HEK293 (cell line): ENCODE measurements at regions not wholly inside any gene's neighbourhood (a gene's known extent, or its start where the extent isn't known, plus 50 kb on each side); places are given as distances from the start of the nearest gene placed in this dataset.

Experiments used
- CTCF ChIA-PET: fragments of 350-600 bp; formaldehyde crosslinking; extraction: SDS; loops from one replicate; lab custom pipeline; 2021; ENCODE audit warnings: antibody characterized with exemption; lab: Yijun Ruan, JAX
- POLR2A ChIA-PET: fragments of 300-600 bp; formaldehyde crosslinking; extraction: SDS; loops from one replicate; lab custom pipeline; 2020; ENCODE audit warnings: antibody characterized with exemption, inconsistent platforms; lab: Yijun Ruan, JAX
- H3K27ac ChIP-seq: fragments of 200-500 bp; sonication (Bioruptor generic); 2 replicates; pipeline ENCODE4 v1.5.1; 2014; ENCODE audit warnings: low read depth, low read length, control low read depth, inconsistent platforms; ENCODE audit errors: extremely low read depth
- H3K36me3 ChIP-seq, 2 experiments: fragments of 200-500 bp in 1 of 2; sonication (Bioruptor generic) in 1 of 2; 1 replicate in 1 of 2; 2 replicates in 1 of 2; pipeline ENCODE4 v1.5.1; 2014 to 2017; ENCODE audit warnings: inconsistent platforms in 2 of 2, low read length in 2 of 2; ENCODE audit not compliant: control insufficient read depth in 2 of 2, insufficient read depth in 1 of 2
- H3K4me1 ChIP-seq: fragments of 200-500 bp; sonication (Bioruptor generic); 2 replicates; pipeline ENCODE4 v1.5.1; 2014; ENCODE audit warnings: mild to moderate bottlenecking, low read length, inconsistent platforms; ENCODE audit not compliant: control insufficient read depth, insufficient read depth
- H3K4me3 ChIP-seq: 2 replicates; pipeline ENCODE4 v1.5.1; 2011; ENCODE audit warnings: low read depth, mild to moderate bottlenecking, control low read depth, low read length, moderate library complexity
- H3K9me3 ChIP-seq: fragments of 200-500 bp; sonication (Bioruptor generic); 2 replicates; pipeline ENCODE4 v1.5.1; 2014; ENCODE audit warnings: low read depth, low read length, inconsistent platforms; ENCODE audit not compliant: control insufficient read depth, insufficient read depth
- KLF7 ChIP-seq: fragments of 450-650 bp; formaldehyde crosslinking; IDR thresholded peaks from 2 replicates; pipeline ENCODE4 v1.5.1; 2016; ENCODE audit warnings: missing biosample characterization, missing genetic modification characterization, borderline replicate concordance
- OSR2 ChIP-seq: fragments of 450-650 bp; formaldehyde crosslinking; IDR thresholded peaks from 2 replicates; pipeline ENCODE4 v1.5.1; 2016; ENCODE audit warnings: missing biosample characterization, missing genetic modification characterization
- SCRT2 ChIP-seq: fragments of 450-650 bp; formaldehyde crosslinking; IDR thresholded peaks from 2 replicates; pipeline ENCODE4 v1.5.1; 2016; ENCODE audit warnings: missing biosample characterization, missing genetic modification characterization
- SP3 ChIP-seq: fragments of 450-650 bp; formaldehyde crosslinking; IDR thresholded peaks from 2 replicates; pipeline ENCODE4 v1.5.1; 2016; ENCODE audit warnings: missing biosample characterization, missing genetic modification characterization
- YY2 ChIP-seq: fragments of 450-650 bp; formaldehyde crosslinking; IDR thresholded peaks from 2 replicates; pipeline ENCODE4 v1.5.1; 2016; ENCODE audit warnings: missing biosample characterization, missing genetic modification characterization
- ZBTB1 ChIP-seq: fragments of 450-650 bp; formaldehyde crosslinking; IDR thresholded peaks from 2 replicates; pipeline ENCODE4 v1.5.1; 2016; ENCODE audit warnings: missing biosample characterization, missing genetic modification characterization
- ZNF132 ChIP-seq: fragments of 450-650 bp; formaldehyde crosslinking; IDR thresholded peaks from 2 replicates; pipeline ENCODE4 v1.5.1; 2017; ENCODE audit warnings: missing biosample characterization, missing genetic modification characterization, borderline replicate concordance
- ZNF266 ChIP-seq: fragments of 450-650 bp; formaldehyde crosslinking; IDR thresholded peaks from 2 replicates; pipeline ENCODE4 v1.5.1; 2016; ENCODE audit warnings: missing biosample characterization, missing genetic modification characterization, low read depth
- ZNF311 ChIP-seq: fragments of 450-650 bp; formaldehyde crosslinking; IDR thresholded peaks from 2 replicates; pipeline ENCODE4 v1.5.1; 2017; ENCODE audit warnings: missing biosample characterization, missing genetic modification characterization, borderline replicate concordance
- ZNF404 ChIP-seq: fragments of 450-650 bp; formaldehyde crosslinking; IDR thresholded peaks from 2 replicates; pipeline ENCODE4 v1.5.1; 2017; ENCODE audit warnings: missing biosample characterization, missing genetic modification characterization
- ZNF488 ChIP-seq: fragments of 450-650 bp; formaldehyde crosslinking; IDR thresholded peaks from 2 replicates; pipeline ENCODE4 v1.5.1; 2016; ENCODE audit warnings: missing biosample characterization, missing genetic modification characterization
- ZNF513 ChIP-seq: fragments of 450-650 bp; IDR thresholded peaks from 2 replicates; pipeline ENCODE4 v1.5.1; 2018; ENCODE audit warnings: missing biosample characterization, missing genetic modification characterization
- ZNF580 ChIP-seq: fragments of 450-650 bp; formaldehyde crosslinking; IDR thresholded peaks from 2 replicates; pipeline ENCODE4 v1.5.1; 2016; ENCODE audit warnings: missing biosample characterization, missing genetic modification characterization
- ZNF626 ChIP-seq: fragments of 450-650 bp; sonication (Bioruptor Pico); formaldehyde crosslinking; IDR thresholded peaks from 2 replicates; pipeline ENCODE4 v1.5.1; 2018; ENCODE audit warnings: missing biosample characterization, missing genetic modification characterization, inconsistent platforms
- ZNF654 ChIP-seq: fragments of 450-650 bp; formaldehyde crosslinking; IDR thresholded peaks from 2 replicates; pipeline ENCODE4 v1.5.1; 2016; ENCODE audit warnings: low read depth, missing biosample characterization, missing genetic modification characterization
- ZNF704 ChIP-seq: fragments of 450-650 bp; formaldehyde crosslinking; IDR thresholded peaks from 2 replicates; pipeline ENCODE4 v1.5.1; 2016; ENCODE audit warnings: missing biosample characterization, missing genetic modification characterization
- ZNF768 ChIP-seq: fragments of 450-650 bp; formaldehyde crosslinking; IDR thresholded peaks from 2 replicates; pipeline ENCODE4 v1.5.1; 2018; ENCODE audit warnings: missing biosample characterization, mild to moderate bottlenecking, missing genetic modification characterization
- ZNF792 ChIP-seq: fragments of 450-650 bp; formaldehyde crosslinking; IDR thresholded peaks from 2 replicates; pipeline ENCODE4 v1.5.1; 2016; ENCODE audit warnings: missing biosample characterization, missing genetic modification characterization
- ZXDB ChIP-seq: fragments of 450-650 bp; formaldehyde crosslinking; IDR thresholded peaks from 2 replicates; pipeline ENCODE4 v1.5.1; 2016; ENCODE audit warnings: missing biosample characterization, missing genetic modification characterization

- TF ChIP-seq ZNF580 (tag by site-specific recombination), result no peak
- TF ChIP-seq ZNF266 (tag by site-specific recombination), result no peak
- TF ChIP-seq OSR2, result no peak
These were observed 455.2 kb upstream of the ZFHX3 start (continued) for GRCh38 chr16:73503093-73503492.

- ChIA-PET POLR2A (no interaction called here), CTCF (no interaction called here)
- Histone ChIP-seq H3K9me3 (no peaks in the 10 kb centered on the region), H3K27ac (no peak overlapping the region), H3K36me3 (no peaks in the 10 kb centered on the region)
- TF ChIP-seq ZNF488 (tag by site-specific recombination) (no peak), ZNF311 (no peak), ZBTB1 (no peak), KLF7 (no peak), ZNF792 (tag by site-specific recombination) (no peak), ZNF654 (no peak), ZNF626 (tag by site-specific recombination) (no peak), ZNF768 (no peak), ZNF513 (tag by site-specific recombination) (no peak), ZNF132 (tag by site-specific recombination) (no peak)
- TF ChIP-seq, all 188 proteins: peak for 0
- no peak overlapping the region for H3K4me3 ChIP-seq
- no peaks in the 10 kb centered on the region for H3K4me1 ChIP-seq
These were observed 451.3 kb upstream of the ZFHX3 start for GRCh38 chr16:73499276-73499675.

GRCh38 chr16:73485880-73486279, 438.0 kb upstream of the ZFHX3 start:
- Histone ChIP-seq H3K9me3 (no peaks in the 10 kb centered on the region), H3K27ac (no peak overlapping the region), H3K36me3 (no peaks in the 10 kb centered on the region), H3K4me1 (no peaks in the 10 kb centered on the region), H3K4me3 (no peak overlapping the region)
- TF ChIP-seq SP3 (tag by site-specific recombination), result no peak
- TF ChIP-seq YY2 (tag by site-specific recombination), result no peak
- no peak for TF ChIP-seq ZNF704 (tag by site-specific recombination)
- TF ChIP-seq ZNF404 (tag by site-specific recombination), result no peak
- POLR2A ChIA-PET, result no interaction called here
- CTCF ChIA-PET, result interaction anchor here (0.6 kb wide), 1 partner anchor 392 kb away, joined by 3 read pairs; no protein-coding TSS in a partner anchor

- H3K9me3 ChIP-seq, result no peaks in the 10 kb centered on the region
- no peak overlapping the region for H3K4me3 ChIP-seq
- TF ChIP-seq ZNF792 (tag by site-specific recombination) (no peak), ZXDB (no peak), ZNF488 (tag by site-specific recombination) (no peak), SCRT2 (tag by site-specific recombination) (no peak)
- TF ChIP-seq, all 188 proteins: peak for 0
- ChIA-PET CTCF (interaction anchor here (0.7 kb wide), 1 partner anchor 652 kb away, joined by 3 read pairs; no protein-coding TSS in a partner anchor), POLR2A (no interaction called here)
- Histone ChIP-seq H3K4me1 (no peaks in the 10 kb centered on the region), H3K27ac (no peak overlapping the region), H3K36me3 (no peaks in the 10 kb centered on the region)
These were observed 436.2 kb upstream of the ZFHX3 start for GRCh38 chr16:73483934-73484711.
